Activated CD4-positive, alpha-beta memory T cell treated with anti-CD3 and anti-CD28 coated beads, Interleukin-2, amount 10 ng/mL, durations not matched to agents 7 days and 5 days (primary cell): ENCODE measurements at regions not wholly inside any gene's neighbourhood (a gene's known extent, or its start where the extent isn't known, plus 50 kb on each side); places are given as distances from the start of the nearest gene placed in this dataset.

Source experiments
- CTCF ChIA-PET: fragments of 350-600 bp; sonication (Branson Sonifier 250); formaldehyde crosslinking; loops from one replicate; lab custom pipeline; 2021; ENCODE audit warnings: antibody characterized with exemption, inconsistent platforms; lab: Charles Lee
- POLR2A ChIA-PET: fragments of 350-600 bp; sonication (Branson Sonifier 250); formaldehyde crosslinking; loops from one replicate; lab custom pipeline; 2021; ENCODE audit warnings: antibody characterized with exemption; lab: Charles Lee
- DNase-seq: peaks from one replicate; pipeline ENCODE4 v3.0.0-alpha.2; 2020
- H3K27ac Mint-ChIP-seq: one replicate; pipeline ENCODE4 v1.8.0; 2021; ENCODE audit warnings: mild to moderate bottlenecking, mixed read lengths
- H3K27me3 Mint-ChIP-seq: one replicate; pipeline ENCODE4 v1.8.0; 2021; ENCODE audit warnings: mixed read lengths
- H3K36me3 Mint-ChIP-seq: one replicate; pipeline ENCODE4 v1.8.0; 2021; ENCODE audit warnings: low read depth, mixed read lengths
- H3K4me1 Mint-ChIP-seq: one replicate; pipeline ENCODE4 v1.8.0; 2021; ENCODE audit warnings: mixed read lengths
- H3K4me3 Mint-ChIP-seq: one replicate; pipeline ENCODE4 v1.8.0; 2021; ENCODE audit warnings: mild to moderate bottlenecking, mixed read lengths
- H3K9me3 Mint-ChIP-seq: one replicate; pipeline ENCODE4 v1.8.0; 2021; ENCODE audit warnings: mixed read lengths

DNA sequence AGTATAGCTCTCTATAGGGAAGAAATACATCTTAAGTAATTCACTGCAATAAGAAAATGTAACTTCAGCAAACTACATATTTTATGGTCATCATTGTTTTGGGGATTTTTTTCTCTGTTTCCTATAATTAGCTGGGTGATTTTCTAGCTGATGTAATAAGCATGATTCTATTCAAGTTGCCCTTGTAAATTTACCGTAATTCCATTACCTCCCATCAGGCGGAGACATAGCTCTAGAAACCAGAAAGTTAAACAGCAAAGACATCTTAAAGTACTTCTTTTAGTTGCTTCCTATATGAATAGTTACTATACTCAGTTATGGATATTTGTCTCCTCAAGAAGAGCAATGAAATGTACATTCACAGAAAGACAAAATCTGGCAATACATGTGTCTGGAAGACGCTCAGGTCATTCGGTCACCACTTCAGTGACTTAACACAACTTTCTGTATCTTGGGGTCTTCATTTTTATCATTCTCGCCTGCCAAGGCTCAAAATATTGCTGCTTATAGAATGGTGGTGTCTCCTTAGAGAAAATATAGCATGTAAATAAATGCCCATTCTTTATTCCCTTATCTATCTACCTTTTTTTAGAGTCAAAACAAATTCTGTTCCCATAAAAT is 239.9 kb upstream of the ZC3H12C start:
- Mint-ChIP-seq H3K4me1 (no peaks in the 10 kb centered on the region), H3K27ac (no peak overlapping the region), H3K27me3 (no peaks in the 10 kb centered on the region), H3K4me3 (no peak overlapping the region), H3K36me3 (no peaks in the 10 kb centered on the region), H3K9me3 (no peaks in the 10 kb centered on the region)
- no peak for DNase-seq
- POLR2A ChIA-PET: no interaction called here
- CTCF ChIA-PET: interaction anchor here (1.3 kb wide), 1 partner anchor 320 kb away, joined by 4 read pairs; no protein-coding TSS in a partner anchor

DNA sequence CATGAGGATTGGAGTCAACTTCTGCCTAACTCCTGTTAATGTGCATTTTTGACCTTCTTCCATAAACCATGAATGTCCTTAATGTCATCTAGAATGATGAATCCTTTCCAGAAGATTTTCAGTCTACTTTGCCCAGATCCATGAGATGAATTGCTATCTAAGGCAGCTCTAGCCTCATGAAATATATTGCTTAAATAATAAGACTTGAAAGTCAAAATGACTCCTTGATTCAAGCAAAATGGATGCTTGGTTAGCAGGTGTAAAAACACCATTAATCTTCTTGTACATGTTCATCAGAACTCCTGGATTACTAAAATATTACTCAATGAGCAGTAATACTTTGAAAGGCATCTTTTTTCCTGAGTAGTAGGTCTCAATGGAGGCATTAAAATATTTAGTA is 238.5 kb upstream of the ZC3H12C start:
- no peak overlapping the region for H3K4me3 Mint-ChIP-seq
- ChIA-PET POLR2A (no interaction called here), CTCF (interaction anchor here (0.6 kb wide), 1 partner anchor 515 kb away, joined by 3 read pairs; no protein-coding TSS in a partner anchor)

DNA sequence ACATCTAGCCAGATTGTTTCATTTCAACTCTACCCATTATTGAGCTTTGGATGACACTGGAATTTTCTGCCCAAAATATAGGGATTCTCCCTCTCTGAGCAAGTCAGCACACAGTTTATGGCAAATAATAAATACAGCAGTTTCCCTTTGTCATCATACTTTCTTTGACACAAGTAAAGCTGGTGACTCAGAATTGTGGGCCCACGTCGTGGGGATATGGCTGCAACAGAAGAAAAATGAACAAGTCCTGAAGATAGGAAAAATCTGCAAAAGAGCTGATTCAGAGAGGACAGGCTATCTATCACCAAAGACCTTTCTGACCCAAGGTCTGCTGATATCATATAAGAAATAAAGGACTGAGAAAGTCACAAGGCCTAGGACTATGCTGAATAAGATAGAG is 236.3 kb upstream of the ZC3H12C start:
- POLR2A ChIA-PET: no interaction called here
- no peaks in the 10 kb centered on the region for H3K27me3 Mint-ChIP-seq
- H3K9me3 Mint-ChIP-seq: no peaks in the 10 kb centered on the region
- no peak overlapping the region for H3K4me3 Mint-ChIP-seq
- no peaks in the 10 kb centered on the region for H3K4me1 Mint-ChIP-seq
- no peak overlapping the region for H3K27ac Mint-ChIP-seq
- H3K36me3 Mint-ChIP-seq: no peaks in the 10 kb centered on the region
- CTCF ChIA-PET: no interaction called here
- no peak for DNase-seq

More for the DNA sequence above, 238.5 kb upstream of the ZC3H12C start:
- no peak for DNase-seq
- Mint-ChIP-seq H3K36me3 (no peaks in the 10 kb centered on the region), H3K9me3 (no peaks in the 10 kb centered on the region), H3K27ac (no peak overlapping the region), H3K27me3 (no peaks in the 10 kb centered on the region), H3K4me1 (no peaks in the 10 kb centered on the region)

DNA sequence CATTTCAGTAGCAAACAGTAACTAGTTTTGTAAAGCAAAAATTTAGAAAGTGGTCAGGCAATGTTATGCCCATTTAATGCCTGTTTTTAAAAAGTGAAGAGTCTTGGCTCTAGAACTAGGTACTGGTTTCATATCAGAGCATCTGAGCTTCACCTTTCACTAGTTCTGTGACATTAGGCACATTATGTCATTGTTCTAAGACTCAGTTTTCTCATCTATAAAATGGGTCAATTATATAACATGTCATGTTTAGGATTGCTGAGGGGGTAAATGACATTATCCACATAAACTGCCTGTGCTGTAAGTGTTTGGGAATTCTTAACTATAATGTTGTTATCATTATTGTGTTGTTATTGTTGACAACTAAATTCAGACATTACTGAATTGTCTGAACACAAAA is 235.6 kb upstream of the ZC3H12C start:
- Mint-ChIP-seq H3K4me1 (no peaks in the 10 kb centered on the region), H3K9me3 (no peaks in the 10 kb centered on the region), H3K27me3 (no peaks in the 10 kb centered on the region), H3K4me3 (no peak overlapping the region), H3K27ac (no peak overlapping the region), H3K36me3 (no peaks in the 10 kb centered on the region)
- no peak for DNase-seq
- CTCF ChIA-PET: no interaction called here
- POLR2A ChIA-PET: no interaction called here

DNA sequence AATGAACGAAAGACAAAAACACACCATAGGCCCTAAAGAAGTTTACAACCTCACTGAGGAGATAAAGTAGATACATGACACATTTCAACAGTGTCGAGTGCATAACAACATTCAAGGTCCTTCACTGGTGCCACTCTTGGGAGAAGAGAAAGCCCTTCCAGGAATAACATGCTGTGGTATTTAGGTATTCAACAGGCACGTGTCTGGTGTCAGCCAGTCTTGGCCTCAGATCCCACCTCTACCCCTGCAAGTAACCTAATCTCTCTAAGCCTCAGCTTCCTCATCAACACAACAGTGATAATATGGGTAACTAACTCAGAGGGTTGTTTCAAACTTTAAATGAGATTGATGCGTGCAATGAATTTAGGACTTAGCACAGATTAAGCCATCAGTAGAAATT is 235.0 kb upstream of the ZC3H12C start:
- ChIA-PET CTCF (no interaction called here), POLR2A (no interaction called here)
- no peaks in the 10 kb centered on the region for H3K27me3 Mint-ChIP-seq
- no peak overlapping the region for H3K4me3 Mint-ChIP-seq
- no peak overlapping the region for H3K27ac Mint-ChIP-seq
- no peak for DNase-seq
- no peaks in the 10 kb centered on the region for H3K36me3 Mint-ChIP-seq
- H3K9me3 Mint-ChIP-seq: no peaks in the 10 kb centered on the region
- no peaks in the 10 kb centered on the region for H3K4me1 Mint-ChIP-seq

DNA sequence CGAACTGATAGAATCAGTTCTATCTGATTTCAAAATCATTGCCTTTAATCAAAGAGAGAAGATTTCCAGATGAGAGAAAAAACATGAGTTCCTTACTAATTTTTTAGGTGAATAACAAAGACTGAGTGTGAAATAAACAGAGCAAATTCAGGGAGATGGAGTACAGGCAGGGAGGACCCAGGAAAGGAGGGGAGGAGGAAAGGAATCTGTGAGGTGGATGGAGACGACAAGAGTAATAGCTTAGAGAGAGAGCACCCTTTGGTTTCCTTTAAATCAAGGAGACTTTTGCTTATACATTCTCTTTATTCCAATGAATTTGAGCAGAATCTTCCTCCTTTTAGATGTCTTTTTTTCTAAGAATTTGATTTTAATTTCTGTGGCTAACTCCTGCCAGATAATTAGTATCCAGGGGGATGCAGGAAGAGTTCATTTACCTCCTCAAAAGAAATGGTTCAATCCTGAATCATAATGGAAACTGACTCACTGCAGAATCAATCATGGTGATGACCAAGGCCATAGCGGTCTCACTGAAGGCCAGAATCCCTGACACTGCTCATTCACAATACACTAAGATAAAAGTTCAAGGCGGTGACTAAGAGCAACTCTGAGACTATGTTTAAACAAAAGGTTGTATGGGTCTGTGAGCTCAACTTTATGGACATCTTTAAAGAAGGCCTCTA is 234.0 kb upstream of the ZC3H12C start:
- CTCF ChIA-PET: interaction anchor here (1.5 kb wide), 1 partner anchor 9 kb away, joined by 3 read pairs; no protein-coding TSS in a partner anchor
- POLR2A ChIA-PET: no interaction called here

DNA sequence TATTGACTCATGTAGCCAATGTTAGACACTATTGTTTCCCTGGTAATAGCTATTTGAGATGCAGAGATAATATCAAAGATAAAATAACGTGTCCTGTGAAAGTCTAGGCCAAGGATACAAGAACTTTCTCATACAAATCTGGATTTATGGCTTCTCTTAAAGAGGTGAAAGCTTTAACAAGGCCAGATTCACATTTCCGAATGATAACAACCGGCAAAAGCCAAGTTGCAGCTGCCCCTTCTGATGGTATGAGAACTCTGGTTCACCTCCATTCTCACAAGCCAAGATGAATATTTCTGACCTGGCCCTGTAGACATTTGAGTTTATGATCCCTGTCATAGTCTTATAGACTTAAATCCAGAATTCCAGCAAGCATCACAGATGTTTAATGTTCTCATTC is 230.4 kb upstream of the ZC3H12C start:
- Mint-ChIP-seq H3K27me3 (no peaks in the 10 kb centered on the region), H3K36me3 (no peaks in the 10 kb centered on the region), H3K27ac (no peak overlapping the region), H3K4me3 (no peak overlapping the region), H3K4me1 (no peaks in the 10 kb centered on the region), H3K9me3 (no peaks in the 10 kb centered on the region)
- DNase-seq: no peak
- CTCF ChIA-PET: no interaction called here
- POLR2A ChIA-PET: no interaction called here

More for the DNA sequence above, 234.0 kb upstream of the ZC3H12C start:
- Mint-ChIP-seq H3K27me3 (no peaks in the 10 kb centered on the region), H3K4me3 (no peak overlapping the region), H3K36me3 (no peaks in the 10 kb centered on the region), H3K4me1 (no peaks in the 10 kb centered on the region), H3K27ac (no peak overlapping the region), H3K9me3 (no peaks in the 10 kb centered on the region)
- no peak for DNase-seq

DNA sequence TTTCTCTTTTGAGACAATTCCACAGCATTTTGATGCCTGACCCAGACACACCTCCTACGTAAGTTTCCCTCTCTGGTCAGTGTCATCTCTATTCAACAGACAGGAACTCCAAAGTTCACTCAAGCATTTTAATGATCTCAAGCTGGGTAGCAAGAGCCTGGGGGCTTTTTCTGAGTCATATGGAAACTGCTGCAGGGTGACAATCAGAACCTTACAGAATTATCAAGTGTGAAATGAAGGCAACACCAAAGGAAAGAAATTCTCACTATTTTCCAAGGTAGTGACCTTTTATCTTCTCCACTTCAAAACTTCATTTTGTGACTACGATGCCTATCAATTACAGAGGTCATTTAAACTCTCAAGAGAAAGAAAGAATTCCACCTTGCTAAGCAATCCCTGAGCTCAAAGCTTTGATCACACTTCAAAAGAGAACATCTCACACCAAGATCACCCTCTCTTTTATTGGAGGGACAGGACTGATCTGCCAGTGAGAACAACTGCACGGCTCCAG is 229.0 kb upstream of the ZC3H12C start:
- no peak for DNase-seq
- H3K4me1 Mint-ChIP-seq: no peaks in the 10 kb centered on the region
- no peaks in the 10 kb centered on the region for H3K36me3 Mint-ChIP-seq
- H3K4me3 Mint-ChIP-seq: no peak overlapping the region
- ChIA-PET POLR2A (no interaction called here), CTCF (no interaction called here)
- no peaks in the 10 kb centered on the region for H3K27me3 Mint-ChIP-seq
- no peaks in the 10 kb centered on the region for H3K9me3 Mint-ChIP-seq
- H3K27ac Mint-ChIP-seq: no peak overlapping the region

DNA sequence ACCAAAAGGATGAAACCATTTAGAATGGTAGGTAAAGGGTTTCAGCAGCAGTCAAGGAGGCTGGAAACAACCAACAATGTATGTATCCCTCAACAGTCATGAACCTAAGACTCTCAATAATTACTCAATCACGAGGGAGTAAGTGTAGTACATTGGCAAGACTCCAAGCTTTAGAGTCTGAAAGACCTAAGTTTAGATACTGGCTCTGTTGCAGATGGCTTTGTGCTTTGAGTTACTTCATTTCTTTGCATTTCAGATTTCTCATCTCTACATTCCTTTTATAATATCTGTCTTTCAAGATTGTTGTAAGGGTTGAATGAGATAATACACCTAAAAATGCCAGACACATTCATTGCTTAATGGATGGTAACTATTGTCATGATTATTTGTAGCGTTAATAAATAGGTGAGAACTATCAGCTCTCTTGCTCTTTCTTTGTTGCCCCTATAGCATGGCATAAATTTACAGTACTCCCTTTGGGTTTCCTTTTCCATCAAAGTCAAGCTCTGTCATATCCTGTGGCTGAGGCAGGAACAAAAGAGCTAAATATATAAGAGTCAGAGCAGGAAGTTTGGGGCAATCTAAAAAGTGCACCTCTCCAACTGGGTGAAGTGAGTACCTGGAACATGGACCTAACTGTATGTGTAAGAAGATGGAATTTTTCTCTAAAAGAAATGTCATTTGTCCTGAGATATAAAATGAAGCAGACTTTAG is 228.2 kb upstream of the ZC3H12C start:
- Mint-ChIP-seq H3K9me3 (no peaks in the 10 kb centered on the region), H3K4me3 (no peak overlapping the region), H3K27ac (no peak overlapping the region), H3K36me3 (no peaks in the 10 kb centered on the region), H3K27me3 (no peaks in the 10 kb centered on the region), H3K4me1 (no peaks in the 10 kb centered on the region)
- no peak for DNase-seq
- ChIA-PET POLR2A (no interaction called here), CTCF (no interaction called here)

DNA sequence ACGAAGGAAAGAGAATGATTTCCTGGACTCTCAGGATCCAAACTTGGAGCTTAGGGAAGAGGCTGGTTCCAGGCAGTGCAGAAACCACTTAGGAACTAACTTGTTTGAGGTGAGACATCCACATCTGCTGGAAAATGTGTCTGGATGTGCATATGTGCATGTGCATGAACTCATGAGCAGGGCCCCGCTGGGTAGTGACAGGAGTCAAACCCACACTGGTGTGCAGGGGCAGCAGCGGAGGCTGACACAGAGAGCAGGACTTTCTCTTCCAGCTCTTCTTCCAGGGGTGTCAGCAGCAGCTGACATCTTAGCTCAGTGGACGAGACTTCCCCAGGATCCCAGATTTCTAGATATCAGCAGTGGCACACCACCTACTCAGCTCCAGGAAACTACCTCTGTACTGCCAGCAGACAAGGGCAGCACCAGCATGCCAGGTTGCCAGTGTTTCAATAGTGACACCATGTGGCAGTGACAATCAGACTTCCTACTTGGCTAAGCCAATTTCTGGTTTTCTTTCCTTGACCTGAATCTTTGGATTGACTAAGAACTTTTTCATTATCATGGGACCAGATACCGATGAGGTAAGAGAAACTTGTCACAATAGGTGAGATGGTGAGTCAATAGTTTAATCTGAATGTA is 227.5 kb upstream of the ZC3H12C start:
- H3K9me3 Mint-ChIP-seq: peaks cover 3% of the 10 kb centered on the region
- no peak overlapping the region for H3K27ac Mint-ChIP-seq
- no peak for DNase-seq
- no peak overlapping the region for H3K4me3 Mint-ChIP-seq
- CTCF ChIA-PET: no interaction called here
- no peaks in the 10 kb centered on the region for H3K27me3 Mint-ChIP-seq
- H3K4me1 Mint-ChIP-seq: no peaks in the 10 kb centered on the region
- H3K36me3 Mint-ChIP-seq: no peaks in the 10 kb centered on the region
- POLR2A ChIA-PET: no interaction called here

DNA sequence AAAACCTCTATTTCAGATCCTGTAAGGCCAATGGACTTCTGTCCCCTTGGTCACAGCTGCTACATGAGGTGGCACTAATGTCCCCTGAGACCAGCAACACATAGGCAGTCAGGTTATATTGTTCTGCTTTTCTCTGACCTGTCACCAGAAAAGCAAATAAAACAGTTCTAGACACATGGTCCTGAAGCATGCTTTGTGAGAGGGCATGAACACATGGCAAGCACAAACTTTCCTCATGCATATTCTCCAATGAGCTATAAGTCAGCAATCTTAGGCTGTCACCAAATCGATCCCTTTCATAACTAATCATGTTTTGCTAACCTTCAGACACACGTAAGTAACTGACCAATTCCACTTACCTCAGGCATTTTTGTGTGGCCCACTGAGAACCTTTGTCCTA is 225.4 kb upstream of the ZC3H12C start:
- H3K27ac Mint-ChIP-seq: no peak overlapping the region
- no peaks in the 10 kb centered on the region for H3K27me3 Mint-ChIP-seq
- no peak overlapping the region for H3K4me3 Mint-ChIP-seq
- H3K9me3 Mint-ChIP-seq: peaks cover 3% of the 10 kb centered on the region
- no peaks in the 10 kb centered on the region for H3K36me3 Mint-ChIP-seq
- DNase-seq: no peak
- H3K4me1 Mint-ChIP-seq: no peaks in the 10 kb centered on the region
- CTCF ChIA-PET: no interaction called here
- POLR2A ChIA-PET: no interaction called here

DNA sequence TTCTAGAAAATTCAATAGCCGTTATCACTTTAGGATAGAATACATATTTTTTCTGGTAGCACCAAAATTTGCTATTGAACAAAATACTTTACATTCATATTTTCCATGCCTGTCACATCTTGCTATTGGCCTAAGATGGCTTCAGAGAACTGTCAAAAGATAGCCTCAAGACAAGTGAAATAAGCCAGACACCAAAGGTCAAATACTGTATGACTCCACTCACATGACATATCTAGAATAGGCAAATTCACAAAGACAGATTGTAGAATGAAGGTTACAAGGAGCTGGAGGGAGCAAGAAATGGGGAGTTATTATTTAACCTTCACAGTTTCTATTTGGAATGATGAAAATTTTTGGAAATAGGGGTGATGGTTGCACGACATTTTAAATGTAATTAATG is 223.7 kb upstream of the ZC3H12C start:
- CTCF ChIA-PET: no interaction called here

DNA sequence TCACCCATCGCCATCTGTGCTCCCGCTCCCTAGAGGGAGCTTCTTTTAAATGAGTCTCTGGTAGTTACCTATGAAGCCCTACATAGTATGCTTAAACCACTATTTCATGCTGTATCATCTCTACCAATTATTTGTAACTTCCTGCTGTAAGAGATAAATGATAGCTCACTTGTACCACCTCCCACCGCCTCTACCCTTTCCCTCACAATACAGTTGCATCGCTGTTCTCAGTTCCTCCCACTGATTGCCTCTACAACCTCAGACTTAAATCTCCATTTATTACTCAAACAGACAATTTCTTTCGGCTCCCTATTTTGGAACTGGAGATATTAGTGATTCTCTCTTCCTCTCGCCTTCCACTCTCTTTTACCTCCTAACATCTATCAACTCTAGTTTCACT is 222.9 kb upstream of the ZC3H12C start:
- no peak overlapping the region for H3K27ac Mint-ChIP-seq
- no peaks in the 10 kb centered on the region for H3K27me3 Mint-ChIP-seq
- CTCF ChIA-PET: no interaction called here
- no peak for DNase-seq
- no peaks in the 10 kb centered on the region for H3K36me3 Mint-ChIP-seq
- no peaks in the 10 kb centered on the region for H3K4me1 Mint-ChIP-seq
- POLR2A ChIA-PET: no interaction called here
- H3K4me3 Mint-ChIP-seq: no peak overlapping the region
- H3K9me3 Mint-ChIP-seq: peaks cover 3% of the 10 kb centered on the region

More for the DNA sequence above, 223.7 kb upstream of the ZC3H12C start:
- no peaks in the 10 kb centered on the region for H3K4me1 Mint-ChIP-seq
- no peaks in the 10 kb centered on the region for H3K36me3 Mint-ChIP-seq
- no peak overlapping the region for H3K27ac Mint-ChIP-seq
- POLR2A ChIA-PET: no interaction called here
- H3K9me3 Mint-ChIP-seq: peaks cover 3% of the 10 kb centered on the region
- no peak for DNase-seq
- H3K27me3 Mint-ChIP-seq: no peaks in the 10 kb centered on the region
- no peak overlapping the region for H3K4me3 Mint-ChIP-seq
